EL (cell line): ENCODE measurements at regions not wholly inside any gene's neighbourhood (a gene's known extent, or its start where the extent isn't known, plus 50 kb on each side); places are given as distances from the start of the nearest gene placed in this dataset.

Source experiments
- DNase-seq: peaks from one replicate; pipeline ENCODE4 v3.0.0-alpha.2; 2016

DNA sequence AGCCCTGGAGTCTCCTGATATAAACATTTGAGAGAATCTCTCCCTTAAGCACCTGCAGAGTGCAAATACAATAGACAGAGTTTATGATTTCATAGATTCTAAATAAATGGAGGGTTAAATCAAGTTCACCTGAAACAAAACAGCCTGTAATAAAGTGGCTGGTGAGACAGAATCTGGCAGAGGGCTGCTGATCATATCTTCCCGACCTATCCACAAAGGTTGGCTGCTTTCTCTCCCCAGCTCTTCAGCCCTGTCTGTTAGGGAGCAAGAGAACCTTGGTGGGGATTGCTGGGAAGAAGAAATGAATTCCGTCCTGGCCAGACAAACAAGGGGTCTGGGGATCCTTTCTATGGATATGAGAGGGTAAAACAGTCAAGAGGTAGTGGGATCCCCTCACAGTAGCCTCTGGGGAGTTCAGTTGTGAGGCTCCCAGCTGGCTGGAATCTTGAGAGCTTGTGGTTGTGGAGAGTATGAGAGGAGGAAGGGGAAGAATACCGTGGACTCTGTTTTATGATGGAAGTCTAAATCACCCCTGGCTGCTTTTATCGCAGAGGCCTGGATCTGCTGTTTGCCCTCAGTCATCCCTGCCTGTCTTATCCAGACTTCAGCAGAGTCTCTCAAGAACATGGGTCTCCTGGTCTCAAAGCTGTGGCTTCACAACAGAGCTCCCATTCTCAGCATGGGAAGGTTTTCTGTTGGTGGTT is 451.3 kb downstream of the NTRK3 start:
- no peak for DNase-seq

- DNase-seq: no peak
These were observed 452.1 kb downstream of the NTRK3 start for GRCh38 chr15:87804451-87804850.

GRCh38 chr15:87799838-87800237 is 456.7 kb downstream of the NTRK3 start:
- no peak for DNase-seq

- no peak for DNase-seq
These were observed 457.1 kb downstream of the NTRK3 start for GRCh38 chr15:87799428-87799827.

- no peak for DNase-seq
These were observed 462.8 kb downstream of the NTRK3 start for GRCh38 chr15:87793725-87794124.

DNA sequence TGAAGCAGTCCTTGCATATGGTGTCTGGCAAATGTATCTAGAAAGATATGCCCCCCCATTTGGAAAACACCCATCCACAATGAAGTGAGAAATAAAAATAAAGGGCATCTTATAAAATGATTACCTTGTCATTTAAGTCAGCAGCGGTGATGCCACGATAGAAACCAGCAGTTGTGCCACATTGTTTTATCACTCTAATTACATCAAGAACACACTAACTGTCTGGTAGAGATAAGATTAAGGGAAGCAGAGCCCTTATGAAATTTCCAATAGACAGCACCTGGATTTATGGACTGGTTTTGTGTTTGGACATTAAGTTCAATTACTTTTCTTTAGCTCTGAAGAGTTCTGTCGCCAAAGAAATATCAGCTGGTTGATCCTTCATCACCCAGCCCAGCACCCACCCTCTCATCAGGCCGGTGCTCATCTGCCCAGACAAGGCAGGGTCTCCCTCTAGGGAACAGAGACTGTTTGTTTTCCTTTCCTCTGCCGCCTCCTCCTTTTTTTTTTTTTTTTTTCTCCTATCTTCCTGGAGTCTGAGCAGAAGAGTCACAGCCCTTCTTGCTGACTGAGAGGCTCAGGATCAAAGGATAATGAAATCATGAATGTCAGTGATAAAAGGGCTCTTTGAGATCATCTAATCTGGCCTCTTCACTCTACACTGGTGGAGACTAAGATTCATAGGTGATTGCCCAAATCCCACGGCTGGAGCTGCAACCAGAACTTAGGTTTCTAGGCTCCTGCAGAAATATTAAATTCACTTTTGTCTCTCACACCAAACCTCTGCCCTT is 464.1 kb downstream of the NTRK3 start:
- DNase-seq: no peak

- no peak for DNase-seq
These were observed 474.4 kb downstream of the NTRK3 start for GRCh38 chr15:87781959-87782625.

- no peak for DNase-seq
These were observed 476.8 kb downstream of the NTRK3 start for GRCh38 chr15:87779746-87780145.

GRCh38 chr15:87778358-87778757 is 478.2 kb downstream of the NTRK3 start:
- no peak for DNase-seq

GRCh38 chr15:87777054-87777561 is 479.4 kb downstream of the NTRK3 start:
- peak; percentile 90 for DNase-seq

DNA sequence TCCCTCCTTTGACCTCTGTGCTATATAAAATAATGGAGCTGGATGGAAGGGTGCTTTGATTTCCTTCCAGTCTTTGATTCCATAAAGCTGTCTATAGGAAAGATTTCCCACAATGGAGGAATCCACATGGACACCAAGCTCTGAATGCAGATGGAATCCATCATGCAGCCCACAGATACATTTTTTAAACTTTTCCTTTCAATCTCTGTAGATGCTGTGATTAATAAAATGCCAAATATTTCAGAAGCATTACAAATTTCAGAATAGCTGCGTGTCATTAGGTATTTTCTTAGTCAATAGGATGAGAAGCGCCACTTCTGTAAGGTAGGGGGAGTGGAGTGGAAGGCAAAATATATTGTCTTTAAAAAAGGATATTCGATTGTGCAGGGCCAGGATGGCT is 489.0 kb downstream of the NTRK3 start:
- DNase-seq: no peak

DNA sequence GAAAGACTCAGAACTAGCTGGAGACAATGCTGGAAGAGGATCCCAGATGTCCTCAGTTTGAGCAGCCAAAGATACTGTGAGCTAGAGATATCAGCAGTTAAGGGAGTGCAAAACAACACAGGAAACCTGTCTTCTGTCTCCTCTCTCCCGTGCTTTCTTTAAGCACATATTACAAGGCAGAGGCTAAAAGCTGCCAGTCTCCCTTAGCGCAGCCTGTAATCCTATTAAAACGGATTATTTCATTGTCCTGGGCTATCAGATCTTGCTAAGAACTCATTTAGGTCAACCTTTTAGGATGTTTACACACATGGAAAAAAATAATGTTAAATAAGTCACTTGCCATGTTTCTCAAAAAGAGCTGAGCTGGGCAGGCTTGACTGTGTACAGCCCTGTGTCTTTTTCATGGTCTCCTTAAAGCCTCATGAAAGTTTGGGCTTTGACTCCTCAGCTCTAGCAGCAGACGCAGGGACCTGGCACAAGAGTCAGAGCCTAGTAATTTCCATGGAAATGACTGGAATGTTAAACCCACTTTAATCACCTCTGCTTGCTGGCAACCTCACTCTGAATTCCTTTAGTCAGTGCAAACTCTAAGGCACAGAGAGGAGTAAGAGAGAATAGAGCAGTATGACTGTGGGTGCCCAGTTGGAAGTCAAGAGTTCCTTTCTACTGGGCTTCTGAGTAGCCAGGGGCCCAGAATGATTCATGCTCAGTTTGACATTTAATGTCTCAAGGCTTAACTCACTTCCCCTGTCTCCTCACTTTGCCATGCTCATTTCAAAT is 491.9 kb downstream of the NTRK3 start:
- DNase-seq: peak; percentile 92

DNA sequence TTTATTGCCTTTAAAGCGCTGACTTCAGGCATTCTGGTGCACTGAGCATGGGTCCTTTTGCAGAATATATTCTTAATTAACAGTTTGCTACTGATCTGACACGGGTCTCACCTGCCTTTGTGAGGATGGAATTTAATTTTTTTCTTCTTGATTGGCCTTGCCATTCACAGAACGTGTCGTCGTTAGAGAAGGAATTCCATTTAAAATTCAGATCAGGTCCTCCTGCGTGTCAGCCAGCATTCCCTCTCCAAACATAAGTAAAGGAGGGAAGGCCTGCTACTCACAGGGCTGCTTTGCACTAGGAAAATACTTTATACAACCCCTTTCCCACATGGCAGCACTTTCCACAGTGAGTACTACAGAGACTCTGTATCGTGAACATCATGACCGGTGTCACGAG is 492.7 kb downstream of the NTRK3 start:
- no peak for DNase-seq

GRCh38 chr15:87761736-87762509 is 494.6 kb downstream of the NTRK3 start:
- DNase-seq: no peak

DNA sequence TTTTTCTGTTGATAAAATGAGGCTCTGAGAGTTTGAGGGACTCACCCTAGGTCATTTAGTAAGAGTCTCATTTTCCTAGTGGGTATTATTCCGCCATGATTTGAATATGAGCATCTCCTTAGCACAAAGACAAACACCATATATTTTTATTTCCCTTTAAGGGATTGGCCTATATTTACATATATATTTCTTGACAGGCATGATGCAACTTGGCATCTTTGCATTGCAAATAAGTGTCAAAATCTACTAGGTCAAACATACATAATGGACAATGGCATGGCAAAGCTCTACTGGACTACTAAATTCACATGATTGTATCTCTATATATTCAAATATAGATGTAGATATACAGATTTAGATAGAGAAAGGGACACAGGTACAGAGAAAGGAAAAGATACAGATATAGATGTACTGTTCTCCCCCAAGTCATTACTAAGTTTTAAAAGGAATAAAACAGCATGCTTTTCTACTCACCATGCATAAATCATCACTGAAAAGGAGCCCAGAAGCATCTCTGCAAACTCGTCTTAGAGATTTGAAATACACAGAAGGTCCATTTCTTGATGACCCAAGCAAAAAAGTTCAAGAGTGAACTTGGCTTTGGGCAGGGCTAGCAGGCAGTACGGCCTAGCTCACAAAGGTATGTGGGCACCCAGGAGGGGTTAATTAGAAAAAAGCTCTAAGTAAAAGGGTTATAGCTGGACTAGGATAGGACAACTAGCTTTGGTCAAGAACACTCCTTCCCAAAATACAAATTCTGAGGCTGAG is 495.8 kb downstream of the NTRK3 start:
- DNase-seq: no peak

DNA sequence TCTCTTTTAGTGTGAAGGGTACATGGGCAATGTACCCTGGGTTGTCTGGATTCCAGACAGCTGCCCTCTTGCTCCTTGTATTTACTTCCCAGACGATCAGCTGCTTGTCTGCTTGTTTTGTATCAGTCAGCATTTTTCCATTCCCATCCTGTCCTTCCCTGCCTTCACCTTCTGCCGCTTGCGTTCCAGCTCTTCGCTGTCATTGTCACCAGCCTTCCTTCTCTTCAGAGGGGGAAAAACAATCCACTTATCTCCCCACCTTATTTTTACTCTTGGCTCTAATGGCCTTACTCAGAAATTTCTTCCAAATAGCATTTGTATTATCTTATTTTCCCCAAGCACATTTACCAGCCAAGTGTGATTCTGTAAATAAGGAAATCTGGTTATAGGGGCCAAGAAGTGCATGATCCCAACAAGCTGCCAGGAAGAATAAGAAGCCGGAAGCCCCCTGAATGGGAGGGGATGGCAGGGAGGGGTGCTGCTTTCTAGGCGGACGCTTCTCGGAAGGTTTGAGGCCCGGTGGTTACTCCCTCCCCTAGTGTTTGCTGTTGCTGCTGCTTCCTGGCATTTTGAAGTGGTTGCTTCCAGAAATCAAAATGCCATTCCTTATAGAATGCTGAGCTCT is 497.6 kb downstream of the NTRK3 start:
- no peak for DNase-seq

GRCh38 chr15:87757084-87757483 is 499.5 kb downstream of the NTRK3 start:
- DNase-seq: no peak

DNA sequence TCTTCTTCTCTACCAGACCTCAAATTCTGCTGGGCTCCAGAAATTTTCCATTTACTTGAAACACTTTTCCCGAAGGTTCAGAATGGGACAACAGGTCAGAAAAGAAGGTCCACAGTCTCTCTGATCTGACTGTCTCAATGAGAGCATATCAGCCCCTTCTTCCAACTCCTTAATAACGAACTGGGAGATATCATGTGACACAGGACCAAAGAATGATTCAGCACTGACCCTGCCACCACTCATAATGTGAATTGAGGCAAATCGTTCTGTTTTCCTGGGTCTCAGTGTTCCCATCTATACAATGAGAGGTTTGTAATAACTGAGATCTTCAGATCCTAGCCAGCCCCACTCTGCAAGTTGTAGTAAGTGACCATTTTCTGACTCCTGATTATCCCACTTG is 500.5 kb downstream of the NTRK3 start:
- no peak for DNase-seq

DNA sequence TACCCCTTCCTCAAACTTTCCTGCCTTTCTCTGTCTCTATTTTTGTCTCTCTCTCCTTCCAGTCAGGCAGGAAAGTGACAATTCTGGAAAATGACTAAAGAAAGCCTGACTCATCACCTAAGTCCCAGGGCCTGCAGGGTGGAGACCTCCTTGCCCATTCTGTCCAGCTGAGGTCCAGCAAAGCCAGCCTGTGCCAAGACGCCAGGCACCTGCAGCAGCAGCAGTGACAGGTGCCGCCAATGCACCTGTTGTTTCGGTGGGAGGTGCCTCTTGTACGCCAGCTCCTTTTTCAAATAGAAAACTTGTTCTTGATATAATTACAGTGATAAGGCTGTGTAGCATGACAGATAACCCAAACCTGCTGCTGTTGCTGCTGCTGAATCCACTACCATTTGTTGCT is 501.3 kb downstream of the NTRK3 start:
- peak; percentile 41 for DNase-seq

GRCh38 chr15:87753539-87753938 is 503.0 kb downstream of the NTRK3 start:
- no peak for DNase-seq
